ENCODE measurements at regions not wholly inside any gene's neighbourhood (a gene's known extent, or its start where the extent isn't known, plus 50 kb on each side); places are given as distances from the start of the nearest gene placed in this dataset.

DNA sequence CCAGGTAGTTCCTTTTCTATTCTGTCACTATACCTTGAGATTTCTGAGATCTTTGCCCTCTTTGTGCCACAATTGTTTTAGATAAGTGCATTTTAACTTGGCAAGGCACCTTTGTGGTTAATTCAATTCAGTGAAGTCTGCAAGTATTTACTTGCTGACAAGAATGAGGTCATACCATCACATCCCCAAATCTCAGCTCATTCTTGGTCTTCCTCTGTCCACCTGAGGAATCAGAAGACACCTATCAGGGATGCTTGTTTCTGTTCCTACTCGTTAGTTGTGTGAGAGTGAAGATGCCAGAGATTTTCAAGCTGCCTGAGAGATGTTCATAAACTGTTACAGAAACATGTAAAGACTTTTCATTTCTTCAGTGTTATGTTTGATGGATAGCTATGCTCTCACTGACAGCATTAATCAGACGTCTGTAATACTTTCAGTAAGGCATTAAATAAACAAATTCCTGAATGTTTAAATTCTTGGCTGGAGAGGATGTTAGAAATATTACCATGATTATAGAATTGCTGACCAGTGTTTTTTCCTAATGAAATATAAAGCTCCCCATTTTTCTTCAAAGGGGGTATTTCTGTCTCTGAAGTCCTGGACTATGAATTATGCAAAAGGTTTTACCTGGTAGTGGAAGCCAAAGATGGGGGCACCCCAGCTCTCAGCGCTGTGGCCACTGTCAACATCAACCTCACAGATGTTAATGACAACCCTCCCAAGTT, 135.0 kb upstream of the MTNR1B start:
- no peak overlapping the region for H3K4me3 ChIP-seq (ENCODE audit: low read depth, low read length)
- no peaks in the 10 kb centered on the region for H3K9me3 ChIP-seq (ENCODE audit: control insufficient read depth, insufficient read depth, low read length)
- ChIA-PET CTCF (no interaction called here), POLR2A (no interaction called here)
- no peak overlapping the region for H3K27ac ChIP-seq (ENCODE audit: low read depth, low read length)
- TF ChIP-seq, protein P1, sequence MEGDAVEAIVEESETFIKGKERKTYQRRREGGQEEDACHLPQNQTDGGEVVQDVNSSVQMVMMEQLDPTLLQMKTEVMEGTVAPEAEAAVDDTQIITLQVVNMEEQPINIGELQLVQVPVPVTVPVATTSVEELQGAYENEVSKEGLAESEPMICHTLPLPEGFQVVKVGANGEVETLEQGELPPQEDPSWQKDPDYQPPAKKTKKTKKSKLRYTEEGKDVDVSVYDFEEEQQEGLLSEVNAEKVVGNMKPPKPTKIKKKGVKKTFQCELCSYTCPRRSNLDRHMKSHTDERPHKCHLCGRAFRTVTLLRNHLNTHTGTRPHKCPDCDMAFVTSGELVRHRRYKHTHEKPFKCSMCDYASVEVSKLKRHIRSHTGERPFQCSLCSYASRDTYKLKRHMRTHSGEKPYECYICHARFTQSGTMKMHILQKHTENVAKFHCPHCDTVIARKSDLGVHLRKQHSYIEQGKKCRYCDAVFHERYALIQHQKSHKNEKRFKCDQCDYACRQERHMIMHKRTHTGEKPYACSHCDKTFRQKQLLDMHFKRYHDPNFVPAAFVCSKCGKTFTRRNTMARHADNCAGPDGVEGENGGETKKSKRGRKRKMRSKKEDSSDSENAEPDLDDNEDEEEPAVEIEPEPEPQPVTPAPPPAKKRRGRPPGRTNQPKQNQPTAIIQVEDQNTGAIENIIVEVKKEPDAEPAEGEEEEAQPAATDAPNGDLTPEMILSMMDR (IDR thresholded peaks at IDR 0.05; ENCODE audit: low read depth, low read length) = no peak
- no peaks in the 10 kb centered on the region for H3K27me3 ChIP-seq (ENCODE audit: control insufficient read depth, insufficient read depth, low read length)
- DNase-seq (ENCODE audit: low read depth, low spot score) = no peak

DNA sequence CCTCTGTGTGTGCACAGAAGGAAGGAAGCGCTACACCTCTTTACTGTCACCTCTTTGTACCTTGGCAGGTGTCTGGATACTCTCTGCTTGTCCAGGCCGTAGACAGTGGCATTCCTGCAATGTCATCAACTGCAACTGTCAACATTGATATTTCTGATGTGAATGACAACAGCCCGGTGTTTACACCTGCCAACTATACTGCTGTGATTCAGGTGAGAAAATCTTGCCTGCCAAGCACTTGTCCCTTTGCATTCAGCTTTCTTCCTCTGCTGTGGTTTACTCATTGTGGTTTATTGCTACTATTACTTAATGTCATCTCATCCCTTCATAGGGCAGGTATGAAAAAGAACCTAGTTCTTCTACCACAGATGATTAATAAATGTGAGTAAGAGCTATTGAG, 131.9 kb upstream of the MTNR1B start:
- ChIA-PET CTCF (no interaction called here), POLR2A (no interaction called here)
- no peak overlapping the region for H3K27ac ChIP-seq (ENCODE audit: low read depth, low read length)
- DNase-seq (ENCODE audit: low read depth, low spot score) = no peak
- no peaks in the 10 kb centered on the region for H3K9me3 ChIP-seq (ENCODE audit: control insufficient read depth, insufficient read depth, low read length)
- no peaks in the 10 kb centered on the region for H3K27me3 ChIP-seq (ENCODE audit: control insufficient read depth, insufficient read depth, low read length)
- TF ChIP-seq, protein P1 (IDR thresholded peaks at IDR 0.05; ENCODE audit: low read depth, low read length) = no peak
- no peak overlapping the region for H3K4me3 ChIP-seq (ENCODE audit: low read depth, low read length)

DNA sequence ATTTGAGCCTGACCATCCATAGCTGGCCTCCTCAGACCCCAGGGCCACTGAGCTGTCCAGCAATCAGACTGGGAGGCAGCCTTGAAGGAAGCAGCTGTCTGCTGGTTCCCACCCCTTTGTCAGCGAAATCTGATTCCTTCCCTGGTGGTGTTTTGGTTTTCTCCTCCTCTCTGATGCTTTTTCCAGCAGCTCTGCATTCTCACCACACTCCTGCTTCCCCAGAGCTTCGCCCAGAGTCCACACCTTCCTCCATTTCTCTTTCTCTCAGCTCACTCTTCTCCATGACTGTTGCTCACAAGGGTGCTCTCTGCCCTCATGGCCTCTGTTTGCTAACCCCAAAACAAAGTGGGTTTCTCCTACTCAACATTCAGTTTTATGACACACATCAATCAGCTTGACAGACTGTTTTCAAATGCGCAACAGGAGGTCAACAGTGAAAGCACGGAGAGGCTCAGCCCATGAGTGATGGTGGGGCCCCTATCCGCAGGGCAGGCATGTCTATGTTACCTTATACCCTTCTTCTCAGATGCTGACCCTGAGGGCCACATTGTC, 130.6 kb upstream of the MTNR1B start:
- CTCF ChIA-PET = interaction anchor here (0.6 kb wide), 1 partner anchor 272 kb away, joined by 3 read pairs; no protein-coding TSS in a partner anchor
- no peak for DNase-seq (ENCODE audit: low read depth, low spot score)

DNA sequence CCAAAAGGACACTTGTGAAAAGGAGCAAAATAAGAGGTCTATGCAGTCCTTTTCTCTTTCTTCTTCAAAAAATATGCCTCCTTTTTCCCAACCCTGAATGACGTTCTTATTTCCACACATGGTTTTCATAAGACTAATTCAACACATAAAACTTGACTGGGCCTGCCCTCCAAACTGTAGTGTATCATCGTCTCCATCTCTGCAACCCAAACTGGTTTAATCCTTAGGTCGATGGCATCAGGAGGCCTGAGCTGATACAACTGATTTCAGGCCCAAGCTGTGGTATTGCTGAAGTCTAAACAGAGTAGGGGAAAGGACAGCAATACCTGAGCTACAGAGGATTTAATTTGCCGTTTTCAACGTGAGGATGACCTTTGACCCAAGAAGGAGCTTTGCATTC, 130.0 kb upstream of the MTNR1B start:
- H3K27me3 ChIP-seq (ENCODE audit: control insufficient read depth, insufficient read depth, low read length) = no peaks in the 10 kb centered on the region
- H3K9me3 ChIP-seq (ENCODE audit: control insufficient read depth, insufficient read depth, low read length) = no peaks in the 10 kb centered on the region
- TF ChIP-seq, protein P1 (IDR thresholded peaks at IDR 0.05; ENCODE audit: low read depth, low read length) = no peak
- no peak for DNase-seq (ENCODE audit: low read depth, low spot score)
- CTCF ChIA-PET = interaction anchor here (0.6 kb wide), 1 partner anchor 714 kb away, joined by 4 read pairs; no protein-coding TSS in a partner anchor
- no peak overlapping the region for H3K27ac ChIP-seq (ENCODE audit: low read depth, low read length)
- no peak overlapping the region for H3K4me3 ChIP-seq (ENCODE audit: low read depth, low read length)
- POLR2A ChIA-PET = no interaction called here

More for the DNA sequence above, 130.6 kb upstream of the MTNR1B start:
- Histone ChIP-seq H3K4me3 (ENCODE audit: low read depth, low read length) (no peak overlapping the region), H3K27me3 (ENCODE audit: control insufficient read depth, insufficient read depth, low read length) (no peaks in the 10 kb centered on the region), H3K27ac (ENCODE audit: low read depth, low read length) (no peak overlapping the region), H3K9me3 (ENCODE audit: control insufficient read depth, insufficient read depth, low read length) (no peaks in the 10 kb centered on the region)
- TF ChIP-seq, protein P1 (IDR thresholded peaks at IDR 0.05; ENCODE audit: low read depth, low read length) = no peak
- POLR2A ChIA-PET = no interaction called here

DNA sequence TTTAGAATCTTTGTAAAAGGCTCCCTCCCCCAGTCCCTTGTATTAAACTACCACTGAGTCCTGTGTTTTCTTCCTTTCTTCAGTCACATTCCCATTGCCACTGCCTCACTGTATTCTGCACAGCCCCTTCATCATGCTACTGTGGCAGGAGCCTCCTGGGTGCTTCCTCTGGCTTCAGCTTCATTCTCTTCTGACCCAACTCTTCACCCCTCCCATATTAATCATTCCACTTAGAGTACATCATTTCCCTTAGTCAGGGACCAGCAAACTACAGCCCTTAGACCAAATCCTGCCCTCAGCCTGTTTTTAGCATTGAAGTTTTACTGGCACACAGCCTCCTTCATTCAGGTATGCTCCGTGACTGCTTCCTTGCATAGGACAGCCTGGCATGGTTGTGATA, 127.7 kb upstream of the MTNR1B start:
- H3K27me3 ChIP-seq (ENCODE audit: control insufficient read depth, insufficient read depth, low read length) = no peaks in the 10 kb centered on the region
- CTCF ChIA-PET = no interaction called here
- no peak overlapping the region for H3K27ac ChIP-seq (ENCODE audit: low read depth, low read length)
- POLR2A ChIA-PET = no interaction called here
- H3K4me3 ChIP-seq (ENCODE audit: low read depth, low read length) = no peak overlapping the region
- no peaks in the 10 kb centered on the region for H3K9me3 ChIP-seq (ENCODE audit: control insufficient read depth, insufficient read depth, low read length)
- TF ChIP-seq, protein P1 (IDR thresholded peaks at IDR 0.05; ENCODE audit: low read depth, low read length) = no peak
- DNase-seq (ENCODE audit: low read depth, low spot score) = no peak

Data from AG04450 (cell line).